ENCODE measurements at regions not wholly inside any gene's neighbourhood (a gene's known extent, or its start where the extent isn't known, plus 50 kb on each side); places are given as distances from the start of the nearest gene placed in this dataset.

GRCh38 chr6:106736502-106736901 is 107.1 kb downstream of the QRSL1 start:
- H4K8ac ChIP-seq (ENCODE audit: low read depth, low read length), result no peak overlapping the region
- H3K18ac ChIP-seq (ENCODE audit: low read length), result no peak overlapping the region
- H2BK15ac ChIP-seq (ENCODE audit: low read length), result no peak overlapping the region
- no peaks in the 10 kb centered on the region for H3K36me3 ChIP-seq (replicated peaks in 1 of 2; ENCODE audit: control insufficient read depth in 2 of 2, insufficient read depth in 2 of 2, low read length in 2 of 2)
- H4K91ac ChIP-seq (ENCODE audit: low read depth, low read length, poor library complexity), result no peak overlapping the region
- no peak overlapping the region for H3K27ac ChIP-seq (replicated peaks; ENCODE audit: low read length)
- peaks cover 0 to 2% (median 0%) of the 10 kb centered on the region in 3 experiments for H3K27me3 ChIP-seq (ENCODE audit: control insufficient read depth in 3 of 3, insufficient read depth in 3 of 3, low read depth in 1 of 3, low read length in 3 of 3)
- no peak overlapping the region for H3K14ac ChIP-seq (ENCODE audit: low read length)
- no peak overlapping the region for H2AFZ ChIP-seq (ENCODE audit: low read length)
- peaks cover 0 to 2% of the 10 kb centered on the region in 2 donors for H3K4me1 ChIP-seq (ENCODE audit: control insufficient read depth in 2 of 2, insufficient read depth in 1 of 2, low read depth in 1 of 2, low read length in 2 of 2)
- H3K4me3 ChIP-seq (ENCODE audit: low read length in 2 of 2), result no peak overlapping the region
- no peak for DNase-seq (ENCODE audit: low spot score)
- no CpG with 5 or more reads among the region's 2 CpGs for WGBS, 2 donors (ENCODE audit: extremely low coverage in 2 of 2, insufficient read length in 2 of 2, insufficient replicate concordance in 1 of 2)
- no peak overlapping the region for H2AK5ac ChIP-seq (ENCODE audit: low read depth, low read length)
- no peaks in the 10 kb centered on the region for H3K79me1 ChIP-seq (ENCODE audit: low read depth, low read length)
- no peak overlapping the region for H2BK12ac ChIP-seq (ENCODE audit: low read length)
- H3K9me3 ChIP-seq (replicated peaks in 1 of 2; ENCODE audit: control insufficient read depth in 2 of 2, insufficient read depth in 1 of 2, low read depth in 1 of 2, low read length in 2 of 2), result peaks cover 0 to 1% of the 10 kb centered on the region in 2 donors
- no peak overlapping the region for H3K4me2 ChIP-seq (ENCODE audit: insufficient read depth, low read length, poor library complexity, severe bottlenecking)
- no peak overlapping the region for H3K23ac ChIP-seq (ENCODE audit: low read depth, low read length, poor library complexity)
- H2BK5ac ChIP-seq (ENCODE audit: low read length), result no peak overlapping the region
- H2BK120ac ChIP-seq (ENCODE audit: low read depth, low read length), result no peak overlapping the region
- H3K4ac ChIP-seq (ENCODE audit: low read length), result no peak overlapping the region
- no peak overlapping the region for H3K9ac ChIP-seq (ENCODE audit: low read depth, low read length, poor library complexity)

- Histone ChIP-seq H2BK5ac (ENCODE audit: low read length) (no peak overlapping the region), H3K4me3 (ENCODE audit: low read length in 2 of 2) (no peak overlapping the region), H3K36me3 (replicated peaks in 1 of 2; ENCODE audit: control insufficient read depth in 2 of 2, insufficient read depth in 2 of 2, low read length in 2 of 2) (no peaks in the 10 kb centered on the region), H2AFZ (ENCODE audit: low read length) (no peak overlapping the region), H3K23ac (ENCODE audit: low read depth, low read length, poor library complexity) (no peak overlapping the region), H3K4me2 (ENCODE audit: insufficient read depth, low read length, poor library complexity, severe bottlenecking) (no peak overlapping the region), H3K79me1 (ENCODE audit: low read depth, low read length) (no peaks in the 10 kb centered on the region), H2AK5ac (ENCODE audit: low read depth, low read length) (no peak overlapping the region), H3K9ac (ENCODE audit: low read depth, low read length, poor library complexity) (no peak overlapping the region), H4K91ac (ENCODE audit: low read depth, low read length, poor library complexity) (no peak overlapping the region), H2BK12ac (ENCODE audit: low read length) (no peak overlapping the region), H4K8ac (ENCODE audit: low read depth, low read length) (no peak overlapping the region), H3K4me1 (ENCODE audit: control insufficient read depth in 2 of 2, insufficient read depth in 1 of 2, low read depth in 1 of 2, low read length in 2 of 2) (peaks cover 0 to 2% of the 10 kb centered on the region in 2 donors), H3K27ac (replicated peaks; ENCODE audit: low read length) (no peak overlapping the region), H3K14ac (ENCODE audit: low read length) (no peak overlapping the region), H3K18ac (ENCODE audit: low read length) (no peak overlapping the region), H2BK120ac (ENCODE audit: low read depth, low read length) (no peak overlapping the region), H2BK15ac (ENCODE audit: low read length) (no peak overlapping the region), H3K9me3 (replicated peaks in 1 of 2; ENCODE audit: control insufficient read depth in 2 of 2, insufficient read depth in 1 of 2, low read depth in 1 of 2, low read length in 2 of 2) (peaks cover 0 to 1% of the 10 kb centered on the region in 2 donors), H3K4ac (ENCODE audit: low read length) (no peak overlapping the region), H3K27me3 (ENCODE audit: control insufficient read depth in 3 of 3, insufficient read depth in 3 of 3, low read depth in 1 of 3, low read length in 3 of 3) (peaks cover 0 to 5% (median 0%) of the 10 kb centered on the region in 3 experiments)
- DNase-seq (ENCODE audit: low spot score), result no peak
Measured at GRCh38 chr6:106735828-106736227, 106.5 kb downstream of the QRSL1 start.

GRCh38 chr6:106735136-106735633 is 105.8 kb downstream of the QRSL1 start:
- Histone ChIP-seq H2AK5ac (ENCODE audit: low read depth, low read length) (no peak overlapping the region), H3K27me3 (ENCODE audit: control insufficient read depth in 3 of 3, insufficient read depth in 3 of 3, low read depth in 1 of 3, low read length in 3 of 3) (peaks cover 0 to 5% (median 0%) of the 10 kb centered on the region in 3 experiments), H2BK120ac (ENCODE audit: low read depth, low read length) (no peak overlapping the region), H3K9ac (ENCODE audit: low read depth, low read length, poor library complexity) (no peak overlapping the region), H3K14ac (ENCODE audit: low read length) (no peak overlapping the region), H3K4me2 (ENCODE audit: insufficient read depth, low read length, poor library complexity, severe bottlenecking) (no peak overlapping the region), H3K27ac (replicated peaks; ENCODE audit: low read length) (no peak overlapping the region), H3K4me1 (ENCODE audit: control insufficient read depth in 2 of 2, insufficient read depth in 1 of 2, low read depth in 1 of 2, low read length in 2 of 2) (peaks cover 0 to 2% of the 10 kb centered on the region in 2 donors), H4K91ac (ENCODE audit: low read depth, low read length, poor library complexity) (no peak overlapping the region), H4K8ac (ENCODE audit: low read depth, low read length) (no peak overlapping the region), H3K18ac (ENCODE audit: low read length) (no peak overlapping the region), H2BK12ac (ENCODE audit: low read length) (no peak overlapping the region), H3K4ac (ENCODE audit: low read length) (no peak overlapping the region), H3K23ac (ENCODE audit: low read depth, low read length, poor library complexity) (no peak overlapping the region), H3K79me1 (ENCODE audit: low read depth, low read length) (no peaks in the 10 kb centered on the region), H3K4me3 (ENCODE audit: low read length in 2 of 2) (no peak overlapping the region), H2BK5ac (ENCODE audit: low read length) (no peak overlapping the region), H3K9me3 (replicated peaks in 1 of 2; ENCODE audit: control insufficient read depth in 2 of 2, insufficient read depth in 1 of 2, low read depth in 1 of 2, low read length in 2 of 2) (peaks cover 0 to 1% of the 10 kb centered on the region in 2 donors), H2BK15ac (ENCODE audit: low read length) (no peak overlapping the region), H3K36me3 (replicated peaks in 1 of 2; ENCODE audit: control insufficient read depth in 2 of 2, insufficient read depth in 2 of 2, low read length in 2 of 2) (no peaks in the 10 kb centered on the region), H2AFZ (ENCODE audit: low read length) (no peak overlapping the region)
- WGBS, 2 donors (ENCODE audit: extremely low coverage in 2 of 2, insufficient read length in 2 of 2, insufficient replicate concordance in 1 of 2), result no CpG with 5 or more reads among the region's 3 CpGs
- no peak for DNase-seq (ENCODE audit: low spot score)

- H3K4me2 ChIP-seq (ENCODE audit: insufficient read depth, low read length, poor library complexity, severe bottlenecking), result no peak overlapping the region
- no peak overlapping the region for H2BK120ac ChIP-seq (ENCODE audit: low read depth, low read length)
- H3K4me1 ChIP-seq (ENCODE audit: control insufficient read depth in 2 of 2, insufficient read depth in 1 of 2, low read depth in 1 of 2, low read length in 2 of 2), result peaks cover 0 to 2% of the 10 kb centered on the region in 2 donors
- no peak overlapping the region for H3K18ac ChIP-seq (ENCODE audit: low read length)
- no peak overlapping the region for H4K8ac ChIP-seq (ENCODE audit: low read depth, low read length)
- DNase-seq (ENCODE audit: low spot score), result no peak
- no peak overlapping the region for H2BK5ac ChIP-seq (ENCODE audit: low read length)
- H3K79me1 ChIP-seq (ENCODE audit: low read depth, low read length), result no peaks in the 10 kb centered on the region
- H3K4ac ChIP-seq (ENCODE audit: low read length), result no peak overlapping the region
- H3K9me3 ChIP-seq (replicated peaks in 1 of 2; ENCODE audit: control insufficient read depth in 2 of 2, insufficient read depth in 1 of 2, low read depth in 1 of 2, low read length in 2 of 2), result no peaks in the 10 kb centered on the region
- no peak overlapping the region for H2BK12ac ChIP-seq (ENCODE audit: low read length)
- no peak overlapping the region for H2BK15ac ChIP-seq (ENCODE audit: low read length)
- H3K27ac ChIP-seq (replicated peaks; ENCODE audit: low read length), result no peak overlapping the region
- H3K27me3 ChIP-seq (ENCODE audit: control insufficient read depth in 3 of 3, insufficient read depth in 3 of 3, low read depth in 1 of 3, low read length in 3 of 3), result peaks cover 0 to 5% (median 0%) of the 10 kb centered on the region in 3 experiments
- no peak overlapping the region for H2AFZ ChIP-seq (ENCODE audit: low read length)
- H3K9ac ChIP-seq (ENCODE audit: low read depth, low read length, poor library complexity), result no peak overlapping the region
- no CpG with 5 or more reads among the region's 2 CpGs for WGBS, 2 donors (ENCODE audit: extremely low coverage in 2 of 2, insufficient read length in 2 of 2, insufficient replicate concordance in 1 of 2)
- H3K14ac ChIP-seq (ENCODE audit: low read length), result no peak overlapping the region
- H4K91ac ChIP-seq (ENCODE audit: low read depth, low read length, poor library complexity), result no peak overlapping the region
- no peak overlapping the region for H3K23ac ChIP-seq (ENCODE audit: low read depth, low read length, poor library complexity)
- no peaks in the 10 kb centered on the region for H3K36me3 ChIP-seq (replicated peaks in 1 of 2; ENCODE audit: control insufficient read depth in 2 of 2, insufficient read depth in 2 of 2, low read length in 2 of 2)
- H2AK5ac ChIP-seq (ENCODE audit: low read depth, low read length), result no peak overlapping the region
- no peak overlapping the region for H3K4me3 ChIP-seq (ENCODE audit: low read length in 2 of 2)
Measured at GRCh38 chr6:106733386-106733785, 104.0 kb downstream of the QRSL1 start.

Data from neuronal stem cell (in vitro differentiated cells).